LHCN-M2 (cell line): ENCODE measurements at regions not wholly inside any gene's neighbourhood (a gene's known extent, or its start where the extent isn't known, plus 50 kb on each side); places are given as distances from the start of the nearest gene placed in this dataset.
"Not testable (repeated sequence)": the region's sequence is repeated elsewhere in the genome, so short reads cannot be mapped to it uniquely, and the experiment has no call there.

Experiments
- DNase-seq: peaks from one replicate; pipeline ENCODE4 v3.0.0-alpha.2; 2012; ENCODE audit warnings: low read depth

GRCh38 chr1:185681034-185681633 is 53.1 kb upstream of the HMCN1 start:
- DNase-seq: peak; percentile 31

GRCh38 chr1:185680453-185680852 is 53.7 kb upstream of the HMCN1 start:
- no peak for DNase-seq

GRCh38 chr1:185679220-185679619 is 55.0 kb upstream of the HMCN1 start:
- no peak for DNase-seq

- no peak for DNase-seq
Observed at GRCh38 chr1:185676969-185677368, 57.2 kb upstream of the HMCN1 start.

- DNase-seq: no peak
Observed at GRCh38 chr1:185674201-185674600, 60.0 kb upstream of the HMCN1 start.

GRCh38 chr1:185672719-185673360 is 61.4 kb upstream of the HMCN1 start:
- no peak for DNase-seq

GRCh38 chr1:185670187-185670627 is 64.0 kb upstream of the HMCN1 start:
- DNase-seq: peak; percentile 30

GRCh38 chr1:185668013-185668412 is 66.2 kb upstream of the HMCN1 start:
- no peak for DNase-seq

GRCh38 chr1:185666582-185666981 is 67.6 kb upstream of the HMCN1 start:
- DNase-seq: no peak

GRCh38 chr1:185663771-185664296 is 70.4 kb upstream of the HMCN1 start:
- no peak for DNase-seq

- no peak for DNase-seq
Observed at GRCh38 chr1:185663332-185663731, 70.9 kb upstream of the HMCN1 start.

GRCh38 chr1:185661971-185662370 is 72.2 kb upstream of the HMCN1 start:
- DNase-seq: no peak

- DNase-seq: no peak
Observed at GRCh38 chr1:185656663-185657062, 77.5 kb upstream of the HMCN1 start.

GRCh38 chr1:185654952-185655314 is 79.3 kb upstream of the HMCN1 start:
- DNase-seq: no peak

GRCh38 chr1:185654199-185654951 is 79.8 kb upstream of the HMCN1 start:
- peak; percentile 19 for DNase-seq

- no peak for DNase-seq
Observed at GRCh38 chr1:185653615-185654014, 80.6 kb upstream of the HMCN1 start.

- DNase-seq: peak; percentile 19
Observed at GRCh38 chr1:185652348-185652747, 81.8 kb upstream of the HMCN1 start.

GRCh38 chr1:185650602-185651230 is 83.5 kb upstream of the HMCN1 start:
- no peak for DNase-seq

- DNase-seq: no peak
Observed at GRCh38 chr1:185648858-185649589, 85.2 kb upstream of the HMCN1 start.

- not testable (repeated sequence) for DNase-seq
Observed at GRCh38 chr1:185647597-185648267, 86.5 kb upstream of the HMCN1 start.

GRCh38 chr1:185646202-185646683 is 87.9 kb upstream of the HMCN1 start:
- peak; percentile 98 for DNase-seq
